HG02870 (cell line): ENCODE measurements at regions not wholly inside any gene's neighbourhood (a gene's known extent, or its start where the extent isn't known, plus 50 kb on each side); places are given as distances from the start of the nearest gene placed in this dataset.

ENCODE experiments used
- ATAC-seq: cut with Tn5 transposase; IDR thresholded peaks from one replicate; pipeline ENCODE4 v1.9.1; 2021; ENCODE audit warnings: mild to moderate bottlenecking, moderate library complexity; ENCODE audit not compliant: unreplicated experiment

DNA sequence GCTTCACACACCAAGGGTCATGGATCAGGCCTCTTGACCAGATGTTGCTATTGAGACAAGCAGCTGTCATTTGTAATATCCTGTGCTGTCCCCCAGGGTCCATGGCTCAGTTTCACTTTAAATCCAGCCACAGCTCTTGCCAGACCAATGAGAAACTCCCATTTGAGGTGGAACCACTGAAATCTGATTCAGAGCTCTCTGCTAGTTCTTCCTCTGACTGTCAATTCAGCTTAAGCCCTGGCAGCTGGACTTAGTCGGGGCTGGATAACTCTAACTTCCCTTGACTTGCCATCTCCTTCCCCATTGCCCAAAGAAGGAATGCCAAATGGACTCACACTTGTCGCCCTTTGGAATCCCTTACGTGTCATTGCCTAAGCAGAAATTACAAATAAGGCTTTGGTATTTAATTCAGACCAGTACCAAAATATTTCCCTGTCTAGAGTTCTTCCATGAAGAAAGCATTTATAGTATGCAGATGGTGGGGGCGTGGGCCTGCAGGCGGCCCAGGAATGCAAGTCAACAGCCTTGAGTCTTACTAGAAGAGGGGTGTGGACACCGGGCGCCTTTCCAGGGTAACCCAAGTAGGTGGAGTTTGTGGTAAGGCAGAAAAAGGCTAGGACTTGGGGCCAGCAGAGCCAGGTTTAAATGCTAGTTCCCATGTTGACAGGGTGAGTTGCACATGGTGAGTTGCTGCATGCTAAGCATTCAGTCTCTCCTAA, 96.9 kb upstream of the TMPO start:
- peak; percentile 61 for ATAC-seq

DNA sequence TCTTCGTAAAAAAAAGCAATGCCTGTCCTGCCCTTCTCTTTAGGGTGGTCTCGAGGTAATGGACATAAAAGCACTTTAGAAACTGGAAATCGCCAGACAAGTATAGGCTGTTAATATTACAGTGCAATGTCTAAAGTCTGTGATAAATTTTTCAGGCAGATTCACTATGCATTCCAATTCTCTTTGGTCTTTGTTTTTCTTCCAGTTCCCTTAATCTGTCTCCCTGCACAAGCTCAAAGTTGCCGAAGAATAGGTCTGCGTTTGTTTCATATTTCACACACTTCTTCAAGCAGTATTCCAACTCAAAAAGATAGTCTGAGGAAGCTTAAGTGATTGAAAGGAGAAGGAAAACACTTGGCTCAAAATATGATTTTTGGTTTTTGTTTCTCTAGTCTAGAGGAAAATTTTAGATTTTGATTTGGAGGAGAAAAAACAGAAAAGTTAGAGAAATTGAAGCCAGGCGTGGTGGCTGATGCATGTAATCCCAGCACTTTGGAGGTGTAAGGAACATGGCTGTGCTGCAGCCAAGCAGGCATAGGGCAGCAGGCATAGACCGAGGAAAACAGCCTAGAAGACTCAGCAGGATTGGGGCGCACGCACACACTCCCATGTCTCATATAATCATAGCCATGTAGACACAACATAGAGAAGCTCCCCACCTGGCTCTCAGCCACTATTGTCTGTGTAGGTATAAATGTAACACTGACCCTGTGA, 96.2 kb upstream of the TMPO start:
- no peak for ATAC-seq

DNA sequence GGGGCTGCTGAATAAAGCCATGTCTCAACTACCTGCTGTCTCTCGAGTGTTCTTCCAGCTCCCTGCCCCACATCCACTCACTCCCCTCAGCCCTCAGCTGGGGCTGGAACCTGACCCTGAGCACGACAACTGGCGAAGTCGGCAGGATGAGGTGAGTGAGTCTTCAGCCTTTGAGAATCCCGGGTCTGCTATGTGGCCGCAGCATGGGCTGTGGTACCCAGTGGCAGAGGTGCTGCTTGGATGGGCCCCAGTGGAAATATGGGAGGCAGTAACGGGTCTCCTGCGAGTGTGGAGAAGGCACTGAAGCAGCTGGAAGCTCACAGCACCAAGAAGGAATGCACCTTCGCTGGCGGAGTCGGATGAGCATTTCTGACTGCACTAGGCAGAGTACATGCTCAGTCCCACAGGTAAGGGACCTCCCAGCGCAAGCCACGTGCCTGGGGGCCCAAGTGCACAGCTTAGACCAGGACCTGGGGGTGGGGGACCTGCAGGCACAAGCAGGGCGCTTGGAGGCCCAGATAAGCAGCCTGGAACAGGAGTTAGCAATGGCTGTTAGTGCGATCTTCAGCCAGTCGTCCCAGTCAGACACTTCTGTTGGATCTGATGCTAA, 95.5 kb upstream of the TMPO start:
- ATAC-seq = no peak

DNA sequence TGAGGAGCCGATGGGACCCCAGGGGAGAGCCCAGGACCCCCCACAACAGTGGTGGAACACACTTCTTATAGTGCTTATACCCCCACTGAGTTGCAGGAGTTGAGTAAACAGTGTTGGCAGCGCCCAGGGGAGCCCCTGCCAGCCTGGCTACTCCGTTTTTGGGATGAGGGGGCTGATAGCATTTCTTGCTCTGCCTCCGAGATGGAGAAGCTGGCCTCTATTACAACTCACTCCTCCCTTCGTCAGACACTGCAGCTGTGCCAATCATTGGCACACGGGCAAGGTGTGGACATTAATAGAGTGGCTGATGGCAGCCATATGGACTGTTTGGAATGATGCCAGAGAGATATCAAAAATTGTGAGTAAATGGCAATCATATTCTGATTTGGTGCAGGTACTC, 94.9 kb upstream of the TMPO start:
- no peak for ATAC-seq

DNA sequence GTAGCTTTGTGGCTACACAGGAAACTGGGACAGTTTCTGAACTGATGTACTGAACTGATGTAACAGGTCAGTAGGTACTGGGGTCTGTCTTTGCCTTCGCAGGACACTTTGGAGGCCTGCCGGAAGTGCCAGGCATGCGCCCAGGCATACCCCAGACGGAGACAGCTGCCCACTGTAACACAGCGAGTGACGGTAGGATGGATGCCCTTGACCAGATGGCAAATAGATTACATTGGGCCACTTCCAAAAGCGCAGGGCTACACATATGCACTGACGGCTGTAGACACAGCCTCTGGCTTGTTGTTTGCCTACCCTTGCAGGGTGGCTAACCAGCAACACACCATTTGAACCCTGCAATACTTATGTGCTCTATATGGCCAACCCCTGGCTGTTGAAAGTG, 94.1 kb upstream of the TMPO start:
- ATAC-seq = no peak

DNA sequence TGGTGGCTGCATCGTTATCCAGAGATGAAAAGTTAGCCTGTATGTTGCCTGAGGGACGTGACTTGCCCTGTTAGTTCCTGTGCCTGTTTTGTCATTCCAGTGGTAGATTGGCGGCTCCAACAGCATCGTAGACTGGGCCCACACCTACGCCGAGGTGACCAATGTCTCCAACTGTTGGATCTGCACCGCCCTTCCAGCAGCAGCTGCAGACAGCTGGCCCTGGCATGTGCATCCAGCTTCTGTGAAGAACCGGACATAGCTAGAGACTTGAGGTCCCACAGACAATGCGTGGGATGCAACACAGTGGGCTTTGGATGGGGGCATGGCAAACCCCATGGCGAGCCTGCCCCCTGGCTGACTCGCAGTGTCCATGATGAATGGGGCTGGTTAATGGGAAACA, 93.0 kb upstream of the TMPO start:
- ATAC-seq = no peak

DNA sequence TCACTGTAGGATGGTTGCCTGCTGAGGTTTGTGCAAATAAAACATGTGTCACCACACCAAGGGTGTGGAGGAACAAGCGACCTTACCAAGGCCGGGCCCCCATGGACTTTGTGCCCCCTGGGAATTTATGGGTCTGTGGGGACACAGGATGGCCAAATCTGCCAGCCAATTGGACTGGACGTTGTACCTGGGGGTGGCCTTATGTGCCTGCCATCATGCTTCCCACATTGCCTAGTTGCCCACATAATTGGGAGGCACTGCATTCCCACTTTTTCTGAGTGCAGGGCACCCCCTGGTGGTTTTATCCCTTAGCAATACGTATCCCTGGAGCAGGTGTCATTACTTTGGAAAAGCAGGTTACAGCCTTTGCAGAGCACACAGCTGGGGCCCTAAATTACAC, 92.6 kb upstream of the TMPO start:
- ATAC-seq = no peak

DNA sequence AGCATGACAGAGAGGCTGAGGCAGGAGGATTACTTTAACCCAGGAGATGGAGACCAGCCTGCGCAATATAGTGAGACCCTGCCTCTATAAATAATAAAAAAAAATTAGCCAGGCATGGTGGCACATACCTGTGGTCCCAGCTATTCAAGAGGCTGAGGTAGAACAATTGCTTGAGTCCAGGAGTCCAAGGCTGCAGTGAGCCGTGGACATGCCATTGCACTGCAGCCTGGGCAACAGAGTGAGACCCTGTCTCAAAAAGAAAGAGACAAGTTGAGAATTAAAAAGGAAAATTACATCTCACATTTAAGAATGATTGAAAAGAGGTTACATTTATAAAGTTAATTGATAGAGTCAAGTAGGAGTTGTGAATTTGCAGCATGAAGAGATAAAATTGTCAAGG, 91.4 kb upstream of the TMPO start:
- no peak for ATAC-seq

DNA sequence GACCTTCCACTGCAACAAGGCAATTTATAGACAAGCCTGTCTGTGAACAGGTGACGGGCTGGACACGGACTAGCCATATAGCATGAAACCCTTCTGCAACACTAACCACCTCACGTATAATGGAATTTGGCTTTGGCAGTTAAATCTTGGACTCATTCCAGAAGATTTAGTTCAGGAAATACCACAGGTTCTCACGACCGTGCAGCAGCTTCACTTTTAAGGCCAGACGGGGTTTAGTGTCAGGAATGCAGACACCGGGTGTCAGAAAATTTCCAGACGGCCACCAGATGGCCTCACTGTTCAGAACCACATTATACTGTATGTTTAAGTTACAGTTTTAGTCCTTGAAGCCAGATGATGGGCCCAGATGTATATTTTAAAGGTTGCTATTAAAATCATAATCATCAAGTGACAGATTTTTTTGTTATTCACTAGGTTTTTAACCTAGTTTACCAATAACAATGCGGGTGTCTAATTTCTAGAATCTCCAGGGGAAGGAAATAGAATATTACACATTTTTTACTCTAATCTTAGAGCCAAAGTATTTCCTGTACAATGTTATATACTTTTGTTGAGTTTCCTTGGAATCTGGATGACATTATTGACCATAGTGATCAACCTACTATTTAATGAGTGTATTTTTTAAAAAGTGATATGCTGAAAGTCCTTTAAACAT, 90.5 kb upstream of the TMPO start:
- peak; percentile 93 for ATAC-seq

DNA sequence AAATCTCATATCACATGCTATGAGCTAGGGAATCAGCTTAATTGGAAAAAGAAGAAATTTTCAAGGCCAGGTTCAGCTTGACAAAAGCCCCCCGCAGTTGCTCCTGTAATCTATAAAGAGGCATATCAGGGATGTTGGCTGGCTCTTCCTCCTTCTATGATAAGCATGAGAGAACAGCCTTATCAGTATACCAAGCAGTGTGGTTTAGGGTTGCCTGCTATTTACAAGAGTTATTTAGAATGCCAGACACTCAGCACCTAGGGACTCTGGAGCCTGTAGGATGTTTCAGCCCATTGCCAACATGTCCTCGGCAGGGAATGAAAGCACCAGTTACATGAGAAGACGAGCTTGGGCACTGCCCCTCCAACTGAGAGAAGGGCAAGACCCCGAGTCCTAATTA, 89.5 kb upstream of the TMPO start:
- ATAC-seq = no peak

DNA sequence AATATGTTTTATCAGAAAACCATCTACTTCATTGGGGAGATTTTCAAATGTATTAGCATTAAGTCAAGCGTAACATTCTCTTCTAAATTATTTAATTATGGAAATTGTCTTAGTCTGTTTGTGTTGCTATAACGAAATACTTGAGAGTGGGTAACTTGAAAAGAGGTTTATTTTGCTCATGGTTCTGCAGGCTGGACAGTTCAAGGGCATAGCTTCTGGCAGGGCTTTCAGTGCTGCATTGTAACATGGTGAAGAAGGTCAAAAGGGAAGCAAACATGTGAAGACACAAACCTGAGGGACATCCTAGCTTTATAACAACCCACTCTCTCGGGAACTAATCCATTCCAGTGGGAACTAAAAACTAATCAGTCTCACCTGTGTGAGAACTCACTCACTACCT, 84.3 kb upstream of the TMPO start:
- no peak for ATAC-seq

DNA sequence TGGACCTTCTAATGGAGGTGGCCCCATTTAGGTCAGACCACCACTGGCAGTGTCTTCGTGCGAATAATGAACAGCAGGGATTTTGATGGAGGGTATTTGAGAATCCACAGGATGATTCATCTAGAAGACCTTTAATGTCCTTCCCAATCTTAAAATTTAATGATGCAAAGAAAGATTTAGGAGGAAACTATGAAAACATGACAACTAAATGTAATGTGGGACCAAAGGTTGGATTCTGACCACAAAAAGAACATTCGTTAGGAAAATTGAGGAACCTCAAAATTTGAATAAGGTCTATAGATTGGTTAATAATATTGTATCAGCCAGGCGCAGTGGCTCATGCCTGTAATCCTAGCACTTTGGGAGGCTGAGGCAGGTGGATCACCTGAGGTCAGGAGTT, 78.2 kb upstream of the TMPO start:
- no peak for ATAC-seq

DNA sequence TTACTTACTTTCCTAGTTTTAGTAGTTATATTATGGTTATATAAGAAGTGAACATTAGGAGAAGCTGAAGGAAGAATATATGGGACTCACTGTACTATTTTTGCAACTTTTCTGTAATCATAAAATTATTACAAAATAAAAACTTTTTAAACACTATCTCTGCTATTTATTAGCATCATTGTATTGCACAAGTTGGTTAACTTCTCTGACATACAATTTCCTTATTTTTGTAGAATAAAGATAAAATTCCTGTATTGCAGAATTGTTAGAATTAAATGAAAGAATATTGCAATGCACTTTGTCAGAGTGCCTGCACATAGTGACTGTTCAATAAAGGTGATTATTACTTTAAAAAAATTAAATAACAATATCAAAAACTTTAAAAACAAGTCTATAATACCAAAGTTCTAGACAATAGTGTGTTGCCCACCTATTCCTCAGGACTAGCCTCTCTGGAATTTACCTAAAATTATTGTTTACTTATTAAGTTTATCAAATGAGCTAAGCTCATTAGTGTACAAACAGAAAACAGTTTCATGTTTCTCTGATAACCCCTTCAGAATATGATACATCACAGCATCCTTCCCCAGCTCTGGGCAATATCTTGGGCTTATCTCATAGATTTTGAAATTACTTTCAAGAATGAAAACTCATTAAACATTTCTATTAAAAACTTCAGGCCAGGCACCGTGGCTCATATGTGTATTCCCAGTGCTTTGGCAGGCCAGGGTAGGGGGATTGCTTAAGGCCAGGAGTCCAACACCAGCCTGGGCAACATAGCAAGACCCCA, 77.4 kb upstream of the TMPO start:
- ATAC-seq = no peak

DNA sequence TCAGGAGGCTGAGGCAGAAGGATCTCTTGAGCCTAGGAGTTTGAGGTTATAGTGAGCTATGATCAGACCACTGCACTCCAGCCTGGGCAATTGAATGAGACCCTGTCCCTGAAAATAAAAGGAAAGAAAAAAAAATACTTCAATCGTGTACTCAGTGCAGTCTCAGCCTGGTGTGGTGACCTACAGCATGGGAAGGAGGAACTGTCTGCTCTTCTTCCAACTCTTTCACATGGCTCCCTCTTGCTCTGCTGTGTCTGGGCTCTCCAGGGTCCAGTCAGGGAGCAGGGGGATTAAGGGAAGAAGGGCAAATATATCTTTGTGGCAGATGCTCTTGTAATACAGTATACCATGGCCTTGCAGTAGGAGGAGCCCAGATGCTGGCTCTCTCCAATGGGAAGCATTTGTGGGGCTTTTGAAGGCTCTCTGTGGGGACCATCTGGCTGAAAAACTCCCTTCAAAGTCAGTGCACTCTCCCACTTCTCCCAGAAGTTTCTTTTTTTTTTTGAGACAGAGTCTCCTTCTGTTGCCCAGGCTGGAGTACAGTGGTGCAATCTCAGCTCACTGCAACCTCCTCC, 76.6 kb upstream of the TMPO start:
- ATAC-seq = no peak

DNA sequence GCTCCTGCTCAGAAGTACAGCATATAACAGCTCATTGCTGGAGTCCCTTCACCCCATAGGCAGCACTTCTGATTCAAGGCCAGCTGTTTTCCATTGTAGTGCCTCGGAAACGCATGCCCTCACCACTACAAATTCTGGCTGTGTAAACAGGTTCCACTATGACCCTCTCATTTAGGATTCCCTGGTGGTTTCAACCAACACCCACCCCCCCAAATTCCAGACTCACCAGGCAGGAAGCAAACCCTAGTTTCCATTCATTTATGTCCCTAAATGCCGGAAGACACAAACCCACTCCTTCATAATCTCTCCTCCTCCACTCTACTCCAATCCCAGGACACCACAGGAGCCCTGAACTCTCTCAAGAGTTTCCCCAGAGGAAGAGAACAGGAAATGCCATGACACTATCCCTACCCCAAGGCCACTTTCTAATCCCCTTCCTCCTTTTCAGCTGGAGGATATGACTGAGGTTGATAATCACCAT, 75.9 kb upstream of the TMPO start:
- no peak for ATAC-seq

DNA sequence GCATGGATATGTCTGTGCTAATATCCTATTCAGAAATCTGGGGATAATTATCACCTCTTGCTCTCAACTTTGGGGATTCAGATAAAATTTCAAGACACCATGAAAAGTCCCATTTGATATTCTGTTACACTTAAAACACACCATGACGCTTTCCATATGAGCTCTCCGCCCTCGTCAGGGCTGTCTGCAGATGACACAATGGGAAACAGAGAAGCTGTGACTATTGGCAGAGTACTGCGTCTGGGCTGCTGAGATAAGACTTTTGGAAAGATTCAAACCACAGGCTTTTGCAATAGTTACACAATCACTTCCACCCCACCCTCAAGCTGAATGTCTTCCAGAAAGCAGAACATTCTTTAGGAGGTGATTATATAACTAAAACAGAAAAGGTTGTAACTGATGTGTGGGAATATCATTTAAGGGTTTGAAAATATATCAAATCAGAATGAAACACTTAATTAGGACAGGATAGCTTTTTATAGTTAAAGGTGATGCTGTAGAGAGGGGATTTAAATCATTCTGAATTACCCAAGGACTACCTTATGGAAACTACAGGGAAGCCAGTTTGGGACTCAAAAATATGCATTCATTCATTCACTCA, 75.3 kb upstream of the TMPO start:
- no peak for ATAC-seq

DNA sequence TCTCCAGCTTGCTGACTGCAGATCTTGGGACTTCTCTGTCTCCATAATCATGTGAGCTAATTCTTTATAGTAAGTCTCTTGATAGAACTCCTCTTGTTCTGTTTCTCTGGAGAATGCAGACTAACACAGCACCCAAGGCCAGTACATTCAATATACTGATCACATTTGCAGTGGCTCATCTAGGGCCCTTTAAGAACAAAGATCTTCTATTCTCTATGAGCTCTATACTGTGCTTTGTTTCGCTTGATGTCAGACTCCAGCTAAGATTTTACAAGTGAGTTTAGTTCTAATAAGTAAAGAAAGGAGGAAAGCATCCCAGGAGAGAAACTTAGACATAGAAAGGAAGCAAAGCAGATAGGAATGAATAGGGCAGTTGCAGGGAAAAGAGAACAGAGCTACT, 69.3 kb upstream of the TMPO start:
- no peak for ATAC-seq

DNA sequence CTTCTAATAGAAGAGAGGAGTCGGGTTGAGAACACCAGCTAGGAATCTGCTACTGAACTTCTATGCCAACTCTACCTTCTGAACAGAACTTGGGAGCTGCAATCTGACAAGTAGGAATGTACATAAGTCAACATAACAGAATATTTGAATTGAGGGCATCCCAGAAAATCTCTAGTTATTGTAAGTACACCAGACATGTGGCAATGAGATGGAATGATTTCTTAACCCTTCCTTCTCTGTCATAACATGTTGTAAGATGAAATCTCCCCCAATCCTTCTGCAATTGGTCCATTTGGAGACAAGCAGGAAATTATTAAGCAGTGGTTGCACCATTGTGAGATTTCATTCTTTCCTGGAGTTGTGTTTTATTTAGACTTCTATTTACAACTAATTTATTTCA, 68.7 kb upstream of the TMPO start:
- ATAC-seq = no peak

DNA sequence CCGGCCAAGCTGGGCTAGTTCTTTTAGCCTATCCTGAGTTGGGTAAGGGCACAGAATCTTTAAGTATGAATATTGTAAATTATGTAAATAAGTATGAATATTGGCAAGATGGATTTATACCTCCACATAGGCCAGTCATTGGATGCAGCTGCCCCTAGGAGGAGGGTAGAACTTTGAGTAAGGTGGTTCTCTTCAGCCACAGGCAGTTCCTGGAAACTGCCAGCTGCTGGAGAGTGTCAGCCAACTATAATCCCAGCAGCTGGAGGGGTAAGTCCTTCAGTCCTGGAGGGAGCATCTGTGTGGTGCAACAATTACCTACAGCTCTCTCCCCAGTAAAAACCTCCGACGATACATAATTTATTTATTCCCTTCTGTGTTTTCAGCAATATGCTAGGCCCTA, 65.8 kb upstream of the TMPO start:
- no peak for ATAC-seq

DNA sequence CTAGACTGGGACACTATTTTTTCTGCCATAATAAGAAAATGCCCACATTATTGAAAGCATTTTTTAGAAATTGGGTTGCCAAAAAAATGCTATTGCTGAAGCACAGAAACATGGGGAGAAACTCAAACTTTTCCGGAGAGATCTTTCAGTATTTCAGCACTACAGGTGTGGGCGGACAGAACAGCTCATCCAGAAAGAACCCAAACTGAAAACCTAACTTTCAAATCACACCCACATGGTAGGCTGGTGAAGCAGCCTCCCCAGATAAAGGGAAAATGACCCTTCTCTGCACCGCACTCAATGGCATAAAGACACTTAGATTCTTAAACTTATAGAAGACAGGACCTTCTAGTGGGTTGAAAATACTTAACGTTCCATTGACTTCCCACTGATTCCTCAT, 62.3 kb upstream of the TMPO start:
- no peak for ATAC-seq
